M059J (cell line): ENCODE measurements at regions not wholly inside any gene's neighbourhood (a gene's known extent, or its start where the extent isn't known, plus 50 kb on each side); places are given as distances from the start of the nearest gene placed in this dataset.
"Not testable (repeated sequence)": the region's sequence is repeated elsewhere in the genome, so short reads cannot be mapped to it uniquely, and the experiment has no call there.

Experiments used
- DNase-seq: peaks from one replicate; pipeline ENCODE4 v3.0.0-alpha.2; 2012; ENCODE audit warnings: low read depth

DNA sequence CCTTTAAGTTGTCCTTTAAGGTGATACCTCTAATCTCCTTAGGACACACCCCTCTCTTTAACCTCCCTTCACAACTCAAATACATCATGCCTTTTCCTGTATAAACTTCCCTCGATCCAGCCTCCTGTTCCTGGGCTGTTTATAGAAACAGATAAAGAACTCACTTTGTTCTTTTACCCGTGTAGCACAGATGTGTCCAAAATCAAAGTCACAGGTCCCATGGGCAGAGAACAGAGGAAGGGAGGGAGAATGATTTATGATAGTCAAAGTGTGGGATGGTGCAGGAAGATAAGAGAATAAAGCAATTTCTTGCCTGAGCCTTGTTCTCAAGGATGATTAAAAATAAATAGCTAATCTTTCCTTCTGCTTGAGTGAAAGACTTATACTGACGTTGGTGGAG is 50.3 kb upstream of the CABCOCO1 start:
- no peak for DNase-seq

DNA sequence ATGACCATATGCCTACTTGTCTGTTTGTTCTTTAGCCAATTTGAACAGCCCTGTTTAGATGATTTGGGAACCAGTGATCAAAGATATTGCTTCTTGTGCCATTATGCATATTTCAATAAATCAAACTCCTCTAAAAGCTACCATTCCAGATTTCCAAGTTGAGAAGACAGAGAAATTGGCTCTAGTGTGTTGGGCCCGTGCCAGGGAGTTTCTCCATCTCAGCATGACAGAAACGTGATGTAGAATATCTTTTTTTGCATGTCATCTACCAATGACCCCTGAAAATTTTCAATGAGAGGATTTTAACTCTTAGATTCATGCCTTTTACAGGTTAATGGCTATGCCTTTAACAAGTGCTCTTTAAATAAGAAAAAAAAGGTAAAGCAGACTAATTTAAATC is 50.7 kb upstream of the CABCOCO1 start:
- DNase-seq: no peak

GRCh38 chr10:61609701-61610100 is 53.0 kb upstream of the CABCOCO1 start:
- DNase-seq: no peak

DNA sequence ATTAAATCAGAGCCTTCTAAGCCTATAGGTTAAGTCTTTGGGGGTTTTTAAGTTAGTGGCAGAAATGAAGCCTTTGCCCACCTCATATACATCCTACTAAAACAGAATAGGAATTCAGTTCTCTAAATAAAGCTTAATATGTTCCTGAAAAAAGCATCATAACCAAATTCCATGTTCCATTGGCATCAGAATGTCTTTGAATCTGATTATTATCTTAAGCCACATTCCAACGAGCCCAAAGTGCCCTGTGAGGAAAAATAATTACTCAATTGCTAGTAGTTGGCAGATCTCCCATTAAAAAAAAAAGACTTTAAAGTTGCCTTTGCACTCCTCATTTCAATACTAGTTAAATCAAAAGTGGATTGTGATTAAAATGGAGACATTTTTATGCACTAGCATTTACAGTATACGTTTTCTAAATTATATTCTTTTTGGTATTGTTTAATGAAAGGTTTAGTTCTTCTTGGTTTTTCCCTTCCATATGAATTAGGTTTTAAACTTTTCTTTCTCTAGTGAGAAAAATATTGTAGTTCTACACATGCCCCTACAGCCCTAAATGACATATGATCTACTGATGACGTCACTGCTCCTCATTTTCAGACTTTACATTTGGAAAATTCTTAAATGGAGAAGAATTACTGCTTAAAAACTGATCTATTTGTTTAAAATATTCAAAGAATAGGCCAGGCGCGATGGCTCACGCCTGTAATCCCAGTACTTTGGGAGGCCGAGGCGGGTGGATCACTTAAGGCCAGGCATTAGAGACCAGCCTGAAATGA is 54.3 kb upstream of the CABCOCO1 start:
- DNase-seq: peak; percentile 77

- peak; percentile 24 for DNase-seq
Observed at GRCh38 chr10:61606959-61607907, 55.5 kb upstream of the CABCOCO1 start.

DNA sequence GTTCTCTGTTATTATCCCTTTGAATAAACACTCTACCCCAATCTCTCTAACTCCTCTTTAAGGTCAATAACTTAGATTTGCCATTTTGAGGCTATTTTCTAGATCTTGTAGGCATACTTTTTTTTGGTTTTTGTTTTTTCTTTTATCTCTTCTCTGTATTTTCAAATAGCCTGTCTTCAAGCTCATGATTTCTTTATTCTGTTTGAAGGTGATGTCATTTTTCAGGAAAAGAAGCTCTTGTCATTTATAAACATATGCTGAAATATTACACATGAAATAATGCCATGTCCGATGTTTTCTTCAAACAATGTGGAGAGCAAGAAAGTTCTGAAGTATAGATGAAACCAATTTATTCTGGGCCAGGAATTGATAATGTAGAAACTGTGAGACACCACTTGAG is 57.5 kb upstream of the CABCOCO1 start:
- DNase-seq: no peak

DNA sequence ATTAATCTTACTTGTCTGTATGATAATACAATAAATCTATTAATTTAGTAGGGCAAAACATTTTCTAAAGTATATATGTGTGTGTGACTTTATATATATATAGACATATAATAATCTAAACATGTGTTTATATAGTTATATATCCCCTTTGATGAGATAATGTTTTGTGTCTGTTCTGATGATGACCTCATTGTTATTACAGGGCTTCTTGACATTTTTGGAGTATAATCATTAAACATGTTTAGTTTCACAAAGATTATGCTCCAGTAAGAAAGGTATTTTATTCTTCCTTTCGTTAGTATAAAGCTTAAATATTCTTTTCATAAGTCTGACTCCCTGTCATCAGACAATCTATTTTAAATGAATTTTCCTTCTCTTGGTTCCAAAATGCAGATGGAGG is 62.3 kb upstream of the CABCOCO1 start:
- DNase-seq: no peak

DNA sequence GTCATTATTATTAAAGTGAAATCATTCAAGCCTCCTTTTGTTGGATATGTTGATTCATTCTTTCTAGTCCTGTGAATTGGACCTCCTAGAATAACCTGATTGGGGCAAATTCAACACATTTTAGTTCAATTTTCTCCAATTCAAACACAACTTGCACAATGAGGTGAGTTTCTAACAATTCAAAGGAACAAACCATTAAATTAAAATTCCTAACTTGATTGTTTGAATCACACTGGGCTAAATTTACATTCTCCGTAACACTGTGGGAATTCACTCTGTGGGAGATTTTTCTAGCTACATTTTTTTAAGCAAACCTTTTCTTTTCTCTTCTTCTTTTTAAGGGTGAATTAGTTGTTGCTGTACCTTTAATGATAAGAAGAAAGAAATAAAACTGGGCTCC is 68.3 kb upstream of the CABCOCO1 start:
- no peak for DNase-seq

- peak; percentile 46 for DNase-seq
Observed at GRCh38 chr10:61592581-61592980, 70.1 kb upstream of the CABCOCO1 start.

DNA sequence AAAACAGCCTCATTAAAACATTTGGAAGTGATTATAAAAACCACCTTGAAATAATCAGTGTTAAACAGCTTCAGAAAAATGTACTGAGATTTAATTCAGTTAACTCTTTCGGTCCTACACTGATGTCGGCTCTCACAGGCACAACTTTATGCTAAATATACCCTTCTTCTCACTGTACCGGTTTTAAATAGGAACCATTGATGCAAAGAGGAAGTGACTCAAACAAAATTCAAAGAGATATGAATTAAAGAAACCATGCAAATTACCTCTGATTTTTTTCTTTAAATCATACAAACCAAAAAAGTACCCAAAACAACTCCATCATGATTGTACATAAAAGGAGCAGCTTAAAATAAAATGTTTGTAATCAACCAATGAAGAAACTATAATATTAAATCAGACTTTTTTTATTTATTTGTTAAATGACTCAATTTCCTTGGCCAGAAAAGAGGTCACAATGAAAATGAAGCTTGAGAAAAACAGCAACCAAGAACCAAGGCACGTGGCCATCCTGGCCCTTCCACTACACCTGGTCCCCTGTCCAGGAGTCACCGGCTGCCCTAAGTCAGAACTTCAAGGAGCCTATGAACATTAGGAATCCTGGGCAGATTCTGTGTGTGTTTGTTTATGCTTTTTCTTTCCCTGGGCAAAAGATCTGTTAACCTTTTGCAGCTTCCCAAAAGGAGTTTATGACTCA is 73.0 kb upstream of the CABCOCO1 start:
- DNase-seq: peak; percentile 43

GRCh38 chr10:61588770-61589211 is 73.9 kb upstream of the CABCOCO1 start:
- DNase-seq: peak; percentile 78

- no peak for DNase-seq
Observed at GRCh38 chr10:61586829-61587228, 75.9 kb upstream of the CABCOCO1 start.

DNA sequence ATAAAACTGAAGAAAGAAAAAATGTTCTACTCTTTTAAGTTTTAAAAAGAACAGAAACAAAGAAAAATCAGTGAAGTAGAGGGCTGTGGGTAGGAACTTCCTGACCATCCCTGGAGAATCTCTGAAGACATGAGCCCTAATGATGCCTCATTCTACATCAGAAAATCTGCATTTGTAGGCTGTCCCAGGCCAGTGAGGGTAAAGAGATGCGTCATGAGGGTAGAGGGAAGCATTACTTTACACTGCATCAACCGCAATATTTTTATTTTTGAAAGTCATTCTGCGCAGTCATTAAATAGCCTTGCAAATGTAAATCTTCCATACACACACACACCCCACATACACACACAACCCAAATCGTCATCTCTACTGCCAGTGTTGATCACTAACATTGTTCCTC is 82.1 kb upstream of the CABCOCO1 start:
- DNase-seq: no peak

GRCh38 chr10:61570204-61570603 is 92.5 kb upstream of the CABCOCO1 start:
- not testable (repeated sequence) for DNase-seq

DNA sequence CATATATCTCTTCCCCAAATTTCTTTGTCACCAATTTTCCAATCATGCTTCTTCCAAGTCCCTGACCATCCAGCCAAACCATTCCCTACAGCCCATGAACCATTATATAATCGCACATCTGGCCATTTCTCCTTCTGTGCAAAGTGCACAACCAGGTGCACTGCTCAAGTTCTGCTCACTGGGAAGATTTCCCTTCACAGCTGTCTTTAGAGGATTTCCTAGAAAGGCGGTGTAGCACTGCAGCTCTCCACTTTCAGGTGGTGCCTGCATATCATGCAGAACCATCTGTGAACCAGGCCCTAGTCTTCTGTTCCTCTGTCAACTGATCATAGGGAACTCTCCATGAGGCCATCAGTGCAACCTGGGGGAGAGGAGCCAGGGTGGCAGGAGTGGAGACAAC is 95.0 kb upstream of the CABCOCO1 start:
- no peak for DNase-seq

- DNase-seq: no peak
Observed at GRCh38 chr10:61565819-61566560, 96.7 kb upstream of the CABCOCO1 start.

- DNase-seq: no peak
Observed at GRCh38 chr10:61564444-61564843, 98.3 kb upstream of the CABCOCO1 start.

- no peak for DNase-seq
Observed at GRCh38 chr10:61559615-61560014, 103.1 kb upstream of the CABCOCO1 start.

DNA sequence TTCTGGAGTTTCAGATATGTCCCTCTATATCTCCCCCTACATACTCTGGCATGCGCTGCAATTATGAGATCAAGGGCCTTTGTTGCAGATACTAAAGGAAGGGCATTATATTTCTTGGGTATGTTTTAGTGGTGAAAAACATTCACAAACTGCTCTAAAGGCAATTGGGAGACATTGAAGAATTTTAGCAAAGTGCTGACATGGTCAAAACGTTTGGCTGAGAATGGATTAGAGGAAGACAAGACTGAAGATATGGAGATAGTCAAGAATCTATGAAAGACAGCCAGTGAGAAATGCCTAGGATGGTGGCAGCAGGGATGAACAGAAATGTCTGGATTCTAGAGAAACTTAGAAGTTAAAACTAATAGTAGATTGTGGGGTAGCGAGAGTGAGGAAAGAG is 104.5 kb upstream of the CABCOCO1 start:
- no peak for DNase-seq

- no peak for DNase-seq
Observed at GRCh38 chr10:61554925-61555324, 101.7 kb upstream of the TMEM26 start.

GRCh38 chr10:61549861-61550260 is 96.7 kb upstream of the TMEM26 start:
- DNase-seq: no peak

- no peak for DNase-seq
Observed at GRCh38 chr10:61548364-61548763, 95.2 kb upstream of the TMEM26 start.
